HG03025 (cell line): ENCODE measurements at regions not wholly inside any gene's neighbourhood (a gene's known extent, or its start where the extent isn't known, plus 50 kb on each side); places are given as distances from the start of the nearest gene placed in this dataset.
"Not testable (repeated sequence)": the region's sequence is repeated elsewhere in the genome, so short reads cannot be mapped to it uniquely, and the experiment has no call there.

Source experiments
- ATAC-seq: cut with Tn5 transposase; IDR thresholded peaks from one replicate; pipeline ENCODE4 v1.9.1; 2021; ENCODE audit warnings: mild to moderate bottlenecking, moderate library complexity; ENCODE audit not compliant: unreplicated experiment, low FRiP score

- not testable (repeated sequence) for ATAC-seq
Measured at GRCh38 chr2:215889240-215889969, 123.9 kb downstream of the MREG start.

DNA sequence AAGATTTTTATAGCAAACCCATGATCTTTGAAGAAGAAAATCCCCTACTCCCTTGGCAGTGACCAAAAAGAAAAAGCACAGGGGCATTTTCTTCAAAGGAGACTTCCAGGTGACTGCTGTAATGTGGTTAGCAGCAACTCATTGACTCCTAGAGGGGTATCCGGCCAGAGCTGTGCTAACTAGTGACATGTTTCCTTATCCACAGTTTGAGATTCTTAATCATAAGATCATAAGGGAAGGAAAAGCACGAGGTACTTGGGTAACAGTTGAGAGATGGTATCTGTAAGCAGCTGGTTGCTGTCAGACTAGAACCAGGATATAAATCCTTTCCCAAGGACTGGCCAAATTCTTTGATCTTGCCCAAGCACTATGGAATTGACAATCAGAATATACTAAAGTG is 124.7 kb downstream of the MREG start:
- ATAC-seq, result no peak

GRCh38 chr2:215887303-215887702 is 126.0 kb downstream of the MREG start:
- ATAC-seq, result no peak

DNA sequence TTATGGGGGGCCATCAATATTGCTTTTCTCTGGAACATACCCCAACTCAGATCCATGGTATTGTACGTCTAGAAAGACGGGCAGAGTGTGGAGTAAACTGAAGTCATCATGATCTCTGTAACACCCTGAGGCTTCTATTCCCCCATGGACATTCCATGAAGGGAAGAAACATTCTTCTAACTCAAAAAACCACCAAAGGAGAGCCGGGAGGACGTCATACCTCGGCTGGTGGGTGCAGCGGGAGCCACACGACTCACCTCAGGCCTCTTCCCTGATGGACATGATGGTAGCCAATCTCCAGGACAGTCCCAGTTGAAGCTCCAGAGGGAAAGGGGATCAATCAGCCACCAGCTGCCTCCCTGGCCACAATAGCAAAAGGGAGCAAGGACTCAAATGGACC is 127.3 kb downstream of the MREG start:
- no peak for ATAC-seq

DNA sequence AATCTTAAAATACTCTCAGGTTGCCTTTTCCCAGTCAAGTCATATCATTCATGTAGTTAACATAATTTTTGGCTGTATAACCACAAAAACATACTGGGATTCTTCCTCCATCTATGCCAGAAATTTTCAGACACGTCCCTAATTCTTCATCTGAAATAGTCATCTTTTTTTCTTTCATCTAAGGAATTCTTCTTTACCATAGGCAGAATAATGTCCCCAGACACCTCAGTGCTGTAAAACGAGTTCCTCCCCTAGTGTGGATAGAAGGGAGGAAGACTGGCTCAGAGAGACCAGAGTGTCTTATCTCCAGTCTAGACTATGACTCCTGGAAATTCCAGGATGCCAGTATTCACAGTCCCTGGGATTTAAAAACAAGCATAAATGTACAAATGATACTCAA is 127.8 kb downstream of the MREG start:
- no peak for ATAC-seq

- no peak for ATAC-seq
Measured at GRCh38 chr2:215884451-215885087, 128.8 kb downstream of the MREG start.

- no peak for ATAC-seq
Measured at GRCh38 chr2:215883799-215884198, 129.6 kb downstream of the MREG start.

GRCh38 chr2:215882689-215883088 is 130.7 kb downstream of the MREG start:
- no peak for ATAC-seq

DNA sequence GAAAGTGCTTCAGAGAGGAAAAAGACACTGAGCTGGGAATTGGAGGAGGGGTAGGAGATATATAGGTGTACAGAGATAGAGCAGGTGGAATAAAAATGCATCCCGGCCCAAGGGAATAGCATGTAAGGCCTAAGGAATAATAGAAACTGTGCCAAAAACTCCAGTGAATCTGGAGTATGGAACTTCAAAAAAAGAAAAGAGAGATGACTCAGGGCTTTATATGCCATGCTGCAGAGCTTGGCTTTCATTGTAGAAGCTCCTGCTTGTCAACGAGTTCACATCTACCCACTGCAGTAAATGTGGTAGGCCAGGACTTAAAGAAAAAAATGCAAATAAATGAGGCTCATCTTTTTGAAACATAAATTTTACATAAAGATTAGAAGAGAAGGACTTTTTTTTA is 131.8 kb downstream of the MREG start:
- no peak for ATAC-seq

DNA sequence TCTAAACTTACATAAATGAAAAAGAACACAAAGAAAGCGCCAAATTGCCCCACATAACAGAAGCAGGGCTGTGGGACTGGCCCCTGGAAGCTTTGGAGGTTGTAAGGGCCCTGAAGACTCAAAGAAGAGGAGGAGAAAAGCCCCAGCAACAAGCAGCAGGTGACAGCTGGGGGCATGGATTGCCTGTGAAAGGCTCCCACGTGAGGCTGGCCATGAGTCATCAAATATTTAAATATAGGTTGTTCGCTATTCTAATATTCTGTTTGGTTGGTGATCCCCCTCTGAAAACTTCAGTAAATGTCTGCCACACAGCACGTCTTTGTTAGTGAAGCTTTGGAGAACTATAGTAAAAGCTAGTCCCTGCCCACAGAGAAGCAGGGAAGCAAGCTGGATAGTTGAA is 132.4 kb downstream of the MREG start:
- ATAC-seq, result peak; percentile 48

DNA sequence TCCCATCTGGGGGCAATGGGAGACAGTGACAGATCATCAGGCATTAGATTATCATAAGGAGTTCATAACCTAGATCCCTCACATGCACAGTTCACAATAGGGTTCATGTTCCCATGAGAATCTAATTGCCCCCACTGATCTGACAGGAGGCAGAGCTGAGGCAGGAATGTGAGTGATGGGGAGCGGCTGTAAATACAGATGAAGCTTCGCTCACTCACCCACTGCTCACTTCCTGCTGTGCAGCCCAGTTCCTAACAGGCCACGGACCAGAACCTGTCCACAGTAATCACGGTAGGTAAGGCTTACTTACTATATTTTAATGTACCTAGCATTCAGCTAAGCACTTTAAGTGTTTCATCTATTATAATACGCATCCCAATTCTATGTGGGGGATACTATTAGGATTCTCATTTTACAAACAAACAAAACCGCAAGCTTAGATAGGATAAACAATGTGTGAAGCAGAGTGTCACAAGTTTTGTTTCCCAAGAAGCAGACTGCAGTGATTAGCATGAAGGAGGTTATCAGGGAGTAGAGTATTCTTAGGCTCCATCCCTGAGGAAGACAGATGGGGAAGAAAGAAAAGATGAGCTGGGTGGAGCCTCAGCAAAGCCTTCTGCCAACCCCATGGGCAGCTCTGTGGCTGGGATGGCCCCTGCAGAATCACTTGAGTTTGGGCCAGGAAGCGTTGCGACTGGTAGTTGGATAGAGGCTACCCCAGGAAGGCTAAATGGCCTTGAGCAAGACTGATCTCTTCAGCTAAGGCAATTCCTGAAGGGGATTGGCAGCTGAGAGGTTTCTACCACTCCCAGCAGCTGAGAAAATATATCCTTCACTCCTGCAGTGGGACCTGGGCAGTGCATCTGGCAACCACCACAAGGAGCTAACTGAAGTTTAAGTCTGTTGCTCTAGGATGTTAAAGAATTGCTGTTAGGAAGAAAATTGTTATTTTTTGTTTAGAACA is 133.1 kb downstream of the MREG start:
- no peak for ATAC-seq

- no peak for ATAC-seq
Measured at GRCh38 chr2:215879331-215879730, 134.0 kb downstream of the MREG start.

DNA sequence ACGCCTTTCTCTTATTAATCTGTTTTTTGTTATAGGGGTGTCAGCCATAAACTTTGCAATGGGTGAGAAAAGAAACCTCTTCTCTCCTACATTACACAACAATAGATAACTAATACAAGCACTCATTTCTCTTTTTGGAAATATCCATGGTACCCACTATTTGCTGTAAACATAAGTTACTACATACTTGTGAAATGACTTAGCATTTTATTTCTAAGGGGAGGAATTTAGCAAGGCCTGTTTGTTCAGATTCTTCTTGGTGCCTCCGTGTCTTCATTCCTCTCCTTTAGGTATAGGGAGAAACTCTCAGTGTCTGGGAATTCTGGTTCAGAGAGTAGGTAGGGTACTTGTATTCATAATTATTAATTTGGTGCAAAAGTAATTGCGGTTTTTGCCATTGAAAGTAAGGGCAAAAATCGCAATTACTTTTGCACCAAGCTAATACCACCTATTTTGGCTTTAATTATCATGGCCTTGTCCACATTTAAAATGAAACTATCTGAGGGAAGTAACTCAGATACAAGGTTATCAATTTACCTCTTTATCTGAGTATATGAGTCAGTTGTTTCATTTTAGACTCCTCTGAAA is 134.8 kb downstream of the MREG start:
- no peak for ATAC-seq

GRCh38 chr2:215876937-215877238 is 136.5 kb downstream of the MREG start:
- ATAC-seq, result no peak

GRCh38 chr2:215876139-215876936 is 137.0 kb downstream of the MREG start:
- ATAC-seq, result no peak

GRCh38 chr2:215874418-215874817 is 138.9 kb downstream of the MREG start:
- no peak for ATAC-seq

DNA sequence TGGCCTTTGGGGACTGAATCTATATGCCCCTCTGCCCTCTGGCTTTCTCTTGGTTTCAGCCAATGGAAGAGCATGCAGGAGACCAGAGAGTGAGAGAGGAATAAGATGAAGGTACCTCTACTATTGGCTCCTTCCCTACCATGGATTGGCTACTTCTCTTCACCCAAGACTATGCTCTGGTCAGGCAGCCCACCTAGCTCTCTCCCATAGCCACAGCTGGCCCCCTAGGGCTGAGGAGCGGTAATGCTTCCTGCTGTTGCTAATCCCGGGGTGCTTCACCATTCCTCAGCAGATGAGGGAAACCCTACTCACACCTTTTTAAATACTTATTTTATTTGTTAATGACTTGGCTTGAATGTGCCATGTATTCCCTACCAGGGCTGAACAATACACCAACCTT is 142.4 kb downstream of the MREG start:
- no peak for ATAC-seq

DNA sequence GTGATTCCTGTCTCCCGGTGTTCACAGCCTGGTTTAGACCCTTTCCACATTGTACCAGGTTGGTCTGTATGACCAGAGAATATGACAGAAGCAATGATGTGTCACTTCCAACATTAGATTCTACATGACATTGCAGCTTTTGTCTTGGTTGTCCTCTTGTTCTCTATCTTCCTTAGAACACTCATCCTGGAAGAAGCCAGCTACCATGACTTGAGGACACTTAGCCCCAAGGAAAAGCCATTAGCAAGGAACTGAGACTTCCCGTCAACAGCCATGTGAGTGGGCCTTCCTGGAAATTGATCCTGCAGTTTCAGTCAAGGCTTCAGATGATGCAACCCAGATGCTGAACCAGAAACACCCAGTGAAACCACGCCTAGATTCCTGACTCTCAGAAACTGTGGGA is 143.3 kb downstream of the MREG start:
- no peak for ATAC-seq

DNA sequence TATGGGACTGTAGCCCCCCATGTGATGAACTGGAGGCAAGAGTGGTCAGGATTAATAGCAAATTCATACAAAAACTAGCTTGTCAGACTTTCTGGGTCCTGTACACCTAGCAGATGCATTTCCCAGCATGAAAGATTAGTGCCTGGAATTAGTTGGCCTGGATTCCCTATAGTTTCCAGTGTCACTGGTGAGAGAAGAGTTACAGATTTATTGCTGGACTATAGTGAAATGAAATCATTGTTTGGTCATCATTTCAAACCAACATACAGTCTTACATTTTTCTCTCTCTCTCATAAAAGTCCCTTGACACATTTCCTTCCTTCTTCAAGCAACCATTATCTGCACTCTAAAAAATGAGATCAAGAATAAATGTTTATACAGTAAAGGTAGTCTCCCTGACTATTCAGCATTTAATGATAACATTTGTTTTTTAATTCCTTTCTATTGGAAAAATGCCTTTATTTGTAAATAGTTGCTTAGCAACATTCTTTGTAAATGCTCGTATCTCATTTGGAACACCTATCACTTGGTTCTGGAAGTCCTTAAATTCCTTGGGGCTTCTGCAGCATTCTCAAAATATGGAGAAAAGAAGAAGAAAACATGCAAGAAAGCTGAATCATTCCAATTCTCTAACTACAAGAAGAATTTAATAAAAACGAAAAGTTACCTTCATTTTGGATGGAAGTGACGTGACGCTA is 144.4 kb downstream of the MREG start:
- no peak for ATAC-seq

GRCh38 chr2:215866606-215867005 is 146.7 kb downstream of the MREG start:
- ATAC-seq, result no peak
